Panc1 (cell line): ENCODE measurements at regions not wholly inside any gene's neighbourhood (a gene's known extent, or its start where the extent isn't known, plus 50 kb on each side); places are given as distances from the start of the nearest gene placed in this dataset.

Source experiments
- ATAC-seq: fragments of 200-7000 bp; cut with Tn5 transposase; 2 replicates; pipeline ENCODE4 v1.9.1; 2020; ENCODE audit warnings: mild to moderate bottlenecking, moderate library complexity
- BruUV-seq: library from RNA; stranded (reverse); fragments of 400-500 nt; replicated peaks from 2 replicates; lab custom pipeline; 2021; lab: Mats Ljungman, UMichigan
- CTCF ChIA-PET: fragments of 300-600 bp; sonication (Branson Sonifier 250); formaldehyde crosslinking; loops from one replicate; lab custom pipeline; 2022; ENCODE audit warnings: antibody characterized with exemption; lab: Charles Lee
- POLR2A ChIA-PET: fragments of 300-600 bp; sonication (Branson Sonifier 250); formaldehyde crosslinking; loops from one replicate; lab custom pipeline; 2022; ENCODE audit warnings: antibody characterized with exemption; lab: Charles Lee
- DNase-seq: peaks from one replicate; pipeline ENCODE4 v3.0.0-alpha.2; 2010; ENCODE audit warnings: low read depth, low spot score
- H3K27ac ChIP-seq: 2 replicates; pipeline ENCODE4 v1.5.1; 2011; ENCODE audit warnings: mild to moderate bottlenecking, low read length, inconsistent platforms
- H3K27me3 ChIP-seq: fragments of 200-500 bp; sonication (Bioruptor generic); 2 replicates; pipeline ENCODE4 v1.6.0; 2014; ENCODE audit warnings: low read length, inconsistent platforms; ENCODE audit not compliant: control insufficient read depth, insufficient read depth
- H3K36me3 ChIP-seq: fragments of 200-500 bp; sonication (Bioruptor generic); 2 replicates; pipeline ENCODE4 v1.5.1; 2014; ENCODE audit warnings: inconsistent platforms, mild to moderate bottlenecking, low read length, moderate library complexity; ENCODE audit not compliant: control insufficient read depth, insufficient read depth
- H3K4me1 ChIP-seq: 2 replicates; pipeline ENCODE4 v1.5.1; 2011; ENCODE audit warnings: inconsistent platforms, mild to moderate bottlenecking, low read length, moderate library complexity; ENCODE audit not compliant: control insufficient read depth, insufficient read depth
- H3K4me3 ChIP-seq, 2 experiments: 2 replicates each; pipeline ENCODE4 v1.5.1; 2011 to 2012; ENCODE audit warnings: low read depth in 2 of 2, low read length in 2 of 2, mild to moderate bottlenecking in 2 of 2, inconsistent platforms in 1 of 2, moderate library complexity in 1 of 2
- H3K9me3 ChIP-seq: fragments of 200-500 bp; sonication (Bioruptor generic); 2 replicates; pipeline ENCODE4 v1.5.1; 2014; ENCODE audit warnings: low read depth, mild to moderate bottlenecking, inconsistent platforms, low read length, moderate library complexity; ENCODE audit not compliant: control insufficient read depth, insufficient read depth
- POLR2AphosphoS5 ChIP-seq: IDR thresholded peaks from 2 replicates; pipeline ENCODE4 v1.6.1; 2012; ENCODE audit warnings: mild to moderate bottlenecking, low read depth, low read length, moderate library complexity
- REST ChIP-seq, 2 experiments: IDR thresholded peaks; 2 replicates each; pipeline ENCODE4 v1.6.1; 2011 to 2012; ENCODE audit warnings: low read depth in 2 of 2, control low read depth in 1 of 2, low read length in 1 of 2, mild to moderate bottlenecking in 1 of 2, moderate library complexity in 1 of 2; ENCODE audit not compliant: insufficient read depth in 1 of 2
- SIN3A ChIP-seq: IDR thresholded peaks from 2 replicates; pipeline ENCODE4 v1.6.1; 2012; ENCODE audit warnings: low read depth, mild to moderate bottlenecking, low read length, moderate library complexity, borderline replicate concordance; ENCODE audit not compliant: insufficient read depth
- TCF7L2 ChIP-seq: IDR thresholded peaks from 2 replicates; pipeline ENCODE4 v1.6.1; 2011; ENCODE audit warnings: mild to moderate bottlenecking, low read depth, low read length, inconsistent platforms
- in situ Hi-C: cut with HindIII; loops from 2 replicates; pipeline ENCODE4 v1.10.0; 2016; ENCODE audit warnings: low sequenced_read_pairs, low pct_unique_long_range_greater_than_20kb
- intact Hi-C: fragments of 100-400 bp; cut with micrococcal nuclease; formaldehyde crosslinking; loops from one replicate; pipeline ENCODE4 v1.10.0; 2022; ENCODE audit not compliant: unreplicated experiment
- TF ChIP-seq, protein P1 (sequence below): fragments of 450-650 bp; IDR thresholded peaks from 2 replicates; pipeline ENCODE4 v1.5.1; 2017; ENCODE audit warnings: mild to moderate bottlenecking

DNA sequence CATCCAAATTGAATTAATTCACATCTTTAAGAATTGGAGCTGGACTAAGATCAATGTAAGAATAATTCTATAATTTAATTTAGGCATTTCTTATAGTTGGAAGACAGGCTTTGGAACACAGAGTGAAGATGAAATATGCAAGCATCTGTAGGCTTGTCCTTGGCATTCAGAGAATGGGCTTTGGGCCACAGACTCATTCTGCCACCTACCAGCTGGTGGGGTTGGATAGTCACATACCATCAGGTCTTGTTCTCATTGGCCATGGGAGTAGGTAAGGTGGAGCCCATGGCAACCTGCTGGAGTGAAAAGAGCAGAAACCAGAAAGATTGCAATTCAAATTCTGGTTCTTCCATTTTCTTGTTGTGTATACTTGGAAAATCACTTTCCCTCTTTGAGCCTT, 300.3 kb downstream of the CYRIA start:
- BruUV-seq, result no TSS peak
- no peak overlapping the region for H3K27ac ChIP-seq
- CTCF ChIA-PET, result no interaction called here
- H3K27me3 ChIP-seq, result no peaks in the 10 kb centered on the region
- H3K4me3 ChIP-seq, result no peak overlapping the region
- no peak for DNase-seq
- ATAC-seq, result no peak
- in situ Hi-C loops (no loop called here), intact Hi-C loops (no loop called here)
- no peaks in the 10 kb centered on the region for H3K36me3 ChIP-seq
- H3K9me3 ChIP-seq, result no peaks in the 10 kb centered on the region
- TF ChIP-seq SIN3A (no peak), TCF7L2 (no peak), POLR2AphosphoS5 (no peak)
- TF ChIP-seq, protein P1, sequence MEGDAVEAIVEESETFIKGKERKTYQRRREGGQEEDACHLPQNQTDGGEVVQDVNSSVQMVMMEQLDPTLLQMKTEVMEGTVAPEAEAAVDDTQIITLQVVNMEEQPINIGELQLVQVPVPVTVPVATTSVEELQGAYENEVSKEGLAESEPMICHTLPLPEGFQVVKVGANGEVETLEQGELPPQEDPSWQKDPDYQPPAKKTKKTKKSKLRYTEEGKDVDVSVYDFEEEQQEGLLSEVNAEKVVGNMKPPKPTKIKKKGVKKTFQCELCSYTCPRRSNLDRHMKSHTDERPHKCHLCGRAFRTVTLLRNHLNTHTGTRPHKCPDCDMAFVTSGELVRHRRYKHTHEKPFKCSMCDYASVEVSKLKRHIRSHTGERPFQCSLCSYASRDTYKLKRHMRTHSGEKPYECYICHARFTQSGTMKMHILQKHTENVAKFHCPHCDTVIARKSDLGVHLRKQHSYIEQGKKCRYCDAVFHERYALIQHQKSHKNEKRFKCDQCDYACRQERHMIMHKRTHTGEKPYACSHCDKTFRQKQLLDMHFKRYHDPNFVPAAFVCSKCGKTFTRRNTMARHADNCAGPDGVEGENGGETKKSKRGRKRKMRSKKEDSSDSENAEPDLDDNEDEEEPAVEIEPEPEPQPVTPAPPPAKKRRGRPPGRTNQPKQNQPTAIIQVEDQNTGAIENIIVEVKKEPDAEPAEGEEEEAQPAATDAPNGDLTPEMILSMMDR, result no peak
- no peaks in the 10 kb centered on the region for H3K4me1 ChIP-seq
- POLR2A ChIA-PET, result no interaction called here

DNA sequence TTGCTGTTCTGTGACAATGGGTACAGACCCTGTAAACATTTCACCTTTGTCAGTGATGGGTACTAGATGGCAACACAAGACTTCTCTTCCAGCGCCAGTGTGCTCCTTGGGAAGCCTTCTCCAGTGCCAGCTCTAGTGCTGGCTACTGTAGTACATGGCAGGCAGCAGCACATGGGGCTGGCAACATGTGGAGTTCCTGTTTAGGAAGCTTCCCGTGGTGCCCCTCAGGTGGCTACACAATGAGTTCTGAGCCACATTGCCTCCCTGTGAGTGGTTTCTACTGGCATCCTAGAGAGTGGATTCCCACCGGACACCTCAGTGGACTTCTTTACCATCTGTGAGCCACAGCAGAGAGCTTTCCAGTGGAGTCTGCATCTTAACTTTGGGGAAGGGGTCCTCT, 302.1 kb downstream of the CYRIA start:
- ChIA-PET CTCF (no interaction called here), POLR2A (no interaction called here)
- Histone ChIP-seq H3K27ac (no peak overlapping the region), H3K36me3 (no peaks in the 10 kb centered on the region), H3K27me3 (no peaks in the 10 kb centered on the region), H3K4me1 (no peaks in the 10 kb centered on the region), H3K4me3 (no peak overlapping the region), H3K9me3 (no peaks in the 10 kb centered on the region)
- TF ChIP-seq POLR2AphosphoS5, result no peak
- TF ChIP-seq TCF7L2, result no peak
- TF ChIP-seq REST (IDR thresholded peaks at IDR 0.05; ENCODE audit: insufficient read depth in 1 of 2, low read depth in 2 of 2, low read length in 1 of 2), result no peak
- DNase-seq (no peak), ATAC-seq (no peak)
- intact Hi-C loops, result no loop called here
- no TSS peak for BruUV-seq
- in situ Hi-C loops, result no loop called here

- CTCF ChIA-PET, result no interaction called here
- no peaks in the 10 kb centered on the region for H3K9me3 ChIP-seq
- H3K27ac ChIP-seq, result no peak overlapping the region
- DNase-seq, result no peak
- no peaks in the 10 kb centered on the region for H3K27me3 ChIP-seq
- no peak for TF ChIP-seq SIN3A
- TF ChIP-seq, protein P1, result no peak
- TF ChIP-seq TCF7L2, result no peak
- TF ChIP-seq REST (IDR thresholded peaks at IDR 0.05; ENCODE audit: insufficient read depth in 1 of 2, low read depth in 2 of 2, low read length in 1 of 2), result no peak
- TF ChIP-seq POLR2AphosphoS5, result no peak
- H3K4me3 ChIP-seq, result no peak overlapping the region
- BruUV-seq, result no TSS peak
- H3K4me1 ChIP-seq, result no peaks in the 10 kb centered on the region
- no peaks in the 10 kb centered on the region for H3K36me3 ChIP-seq
- POLR2A ChIA-PET, result no interaction called here
- ATAC-seq, result no peak
- in situ Hi-C loops (no loop called here), intact Hi-C loops (no loop called here)
Observed at GRCh38 chr2:16362611-16363010, 303.0 kb downstream of the CYRIA start.
